K562 (cell line): ENCODE measurements at regions not wholly inside any gene's neighbourhood (a gene's known extent, or its start where the extent isn't known, plus 50 kb on each side); places are given as distances from the start of the nearest gene placed in this dataset.

Source experiments
- ATAC-seq: fragments of 200-7000 bp; cut with Tn5 transposase; 3 replicates; pipeline ENCODE4 v1.9.1; 2020; ENCODE audit warnings: moderate library complexity
- BruUV-seq: library from RNA; stranded (reverse); fragments of 400-500 nt; replicated peaks from 2 replicates; lab custom pipeline; 2021; lab: Mats Ljungman, UMichigan
- CTCF ChIA-PET: fragments of 300-600 bp; formaldehyde crosslinking; extraction: SDS; loops from one replicate; lab custom pipeline; 2021; ENCODE audit warnings: low intra/inter-chr PET ratio; lab: Yijun Ruan, JAX
- POLR2A ChIA-PET: fragments of 300-600, 350-650 bp; sonication (Branson Sonifier 250); formaldehyde crosslinking; extraction: SDS; loops from one replicate; lab custom pipeline; 2021; ENCODE audit warnings: antibody characterized with exemption, inconsistent platforms; lab: Yijun Ruan, JAX
- DNase-seq, 4 experiments: peaks; one replicate each; pipeline versions ENCODE4 v3.0.0 to v3.0.0-alpha.2; 2011 to 2018; ENCODE audit warnings: low spot score in 3 of 4, mixed read lengths in 3 of 4; ENCODE audit errors: extremely low read depth in 1 of 4
- FAIRE-seq: peaks from 2 replicates; lab custom pipeline; 2011; peaks lifted over from hg19 to GRCh38; lab: Jason Lieb, UNC
- H2AFZ ChIP-seq: 2 replicates; pipeline ENCODE4 v1.6.0; 2011; ENCODE audit warnings: low read depth, low read length, control low read depth, inconsistent platforms
- H3K27ac ChIP-seq: fragments of 200-600 bp; 3 replicates; pipeline ENCODE4 v1.8.0; 2011; ENCODE audit warnings: low read depth, mild to moderate bottlenecking, control low read depth, inconsistent platforms, low read length, moderate library complexity, mixed read lengths; ENCODE audit errors: extremely low read depth
- H3K27me3 ChIP-seq, 2 experiments: fragments of 300-600 bp in 1 of 2; 2 replicates in 1 of 2; 3 replicates in 1 of 2; pipeline versions ENCODE4 v1.6.0 to v1.8.0; 2011; ENCODE audit warnings: inconsistent platforms in 2 of 2, low read length in 2 of 2, mild to moderate bottlenecking in 1 of 2, mixed read lengths in 1 of 2, moderate library complexity in 1 of 2; ENCODE audit not compliant: control insufficient read depth in 2 of 2, insufficient read depth in 2 of 2
- H3K36me3 ChIP-seq: fragments of 300-600 bp; 3 replicates; pipeline ENCODE4 v1.8.0; 2011; ENCODE audit warnings: mild to moderate bottlenecking, low read length, inconsistent platforms; ENCODE audit not compliant: control insufficient read depth, insufficient read depth
- H3K4me1 ChIP-seq, 2 experiments: fragments of 200-600 bp in 1 of 2; replicated peaks in 1 of 2; 2 replicates in 1 of 2; 3 replicates in 1 of 2; pipeline versions ENCODE4 v1.5.1 to v1.8.0; 2011; ENCODE audit warnings: inconsistent platforms in 2 of 2, low read length in 2 of 2, mild to moderate bottlenecking in 1 of 2, mixed read lengths in 1 of 2, moderate library complexity in 1 of 2; ENCODE audit not compliant: control insufficient read depth in 2 of 2, insufficient read depth in 2 of 2
- H3K4me2 ChIP-seq: 2 replicates; pipeline ENCODE4 v1.6.1; 2011; ENCODE audit warnings: low read length, control low read depth, inconsistent platforms, mixed read lengths; ENCODE audit not compliant: insufficient read depth
- H3K4me3 ChIP-seq: fragments of 200-600 bp; sonication (generic), shearing (Covaris generic); 2 replicates; pipeline ENCODE4 v1.5.1; 2016; ENCODE audit warnings: control low read depth, inconsistent platforms
- H3K79me2 ChIP-seq: fragments of 200-600 bp; 3 replicates; pipeline ENCODE4 v1.8.0; 2011; ENCODE audit warnings: low read length, inconsistent platforms; ENCODE audit not compliant: control insufficient read depth, insufficient read depth
- H3K9ac ChIP-seq, 2 experiments: 2 replicates each; pipeline versions ENCODE4 v1.6.0 to v1.6.1; 2011; ENCODE audit warnings: low read depth in 2 of 2, low read length in 2 of 2, control low read depth in 1 of 2, inconsistent platforms in 1 of 2, mild to moderate bottlenecking in 1 of 2, mixed read lengths in 1 of 2; ENCODE audit not compliant: insufficient read depth in 1 of 2
- H3K9me1 ChIP-seq: one replicate; pipeline ENCODE4 v1.6.0; 2011; ENCODE audit warnings: inconsistent platforms, mild to moderate bottlenecking, low read length, moderate library complexity; ENCODE audit not compliant: control insufficient read depth, insufficient read depth
- H3K9me3 ChIP-seq: replicated peaks from 2 replicates; pipeline ENCODE4 v1.5.1; 2011; ENCODE audit warnings: low read depth, low read length, inconsistent platforms; ENCODE audit not compliant: control insufficient read depth, insufficient read depth
- H4K20me1 ChIP-seq: replicated peaks from 2 replicates; pipeline ENCODE4 v1.6.1; 2011; ENCODE audit warnings: low read length, inconsistent platforms, mixed read lengths; ENCODE audit not compliant: control insufficient read depth, insufficient read depth
- AFF4 ChIP-seq: sonication (generic); formaldehyde crosslinking; IDR thresholded peaks from 2 replicates; pipeline ENCODE4 v1.8.0; 2023; ENCODE audit warnings: mild to moderate bottlenecking, missing genetic modification reagents
- HNRNPUL1 ChIP-seq: fragments of 200-400 bp; formaldehyde crosslinking; IDR thresholded peaks from 2 replicates; pipeline ENCODE4 v1.6.1; 2017; ENCODE audit warnings: low read length
- IRF2 ChIP-seq: sonication (generic); formaldehyde crosslinking; IDR thresholded peaks from 2 replicates; pipeline ENCODE4 v1.8.1; 2022; ENCODE audit warnings: mild to moderate bottlenecking, missing genetic modification reagents
- PHB ChIP-seq: fragments of 250-450 bp; sonication (Bioruptor Pico); IDR thresholded peaks from 2 replicates; pipeline ENCODE4 v1.5.0; 2021
- PTRF ChIP-seq: fragments of 450-650 bp; IDR thresholded peaks from 2 replicates; pipeline ENCODE4 v1.6.1; 2016; ENCODE audit warnings: mild to moderate bottlenecking, missing genetic modification characterization, missing compliant biosample characterization
- PTTG1 ChIP-seq: fragments of 450-650 bp; IDR thresholded peaks from 2 replicates; pipeline ENCODE4 v1.6.1; 2016; ENCODE audit warnings: low read depth, mild to moderate bottlenecking, missing genetic modification characterization, missing compliant biosample characterization
- PYGO2 ChIP-seq: fragments of 450-650 bp; IDR thresholded peaks from 2 replicates; pipeline ENCODE4 v1.6.1; 2016; ENCODE audit warnings: mild to moderate bottlenecking, missing genetic modification characterization, moderate library complexity, missing compliant biosample characterization
- SREBF2 ChIP-seq: sonication (generic); formaldehyde crosslinking; IDR thresholded peaks from 2 replicates; pipeline ENCODE4 v1.4.0; 2020; ENCODE audit warnings: mild to moderate bottlenecking, missing genetic modification reagents
- ZC3H11A ChIP-seq: IDR thresholded peaks from 2 replicates; pipeline ENCODE4 v1.6.1; 2012; ENCODE audit warnings: low read depth, low read length, improper control_type of control experiment
- ZNF318 ChIP-seq, 2 experiments: fragments of 450-650 bp; IDR thresholded peaks; 2 replicates each; pipeline ENCODE4 v1.6.1; 2016; ENCODE audit warnings: mild to moderate bottlenecking in 2 of 2, borderline replicate concordance in 1 of 2, low read depth in 1 of 2, moderate library complexity in 1 of 2
- ZNF551 ChIP-seq: fragments of 250-450 bp; sonication (Bioruptor Pico); IDR thresholded peaks from 2 replicates; pipeline ENCODE4 v1.5.0; 2021; ENCODE audit warnings: mild to moderate bottlenecking, moderate library complexity
- ZNF766 ChIP-seq: fragments of 200-800 bp; sonication (Bioruptor generic); conservative IDR thresholded peaks from 2 replicates; pipeline ENCODE4 v1.6.1; 2016; ENCODE audit warnings: missing genetic modification characterization, missing compliant biosample characterization
- WGBS: fragments of 100-300 bp; shearing (Covaris generic); methylation state at CpG from one replicate; pipeline ENCODE4 v1.1.6; 2016; ENCODE audit warnings: low coverage, mixed read lengths; ENCODE audit not compliant: insufficient coverage; ENCODE audit errors: missing lambda C conversion rate; 5-methylcytosine and 5-hydroxymethylcytosine counted together
- in situ Hi-C: fragments of 300-500 bp; cut with MboI; formaldehyde crosslinking; loops from 4 replicates; pipeline ENCODE4 v1.15.0; 2018; ENCODE audit warnings: inconsistent platforms, mixed read lengths
- intact Hi-C: fragments of 100-400 bp; cut with micrococcal nuclease; formaldehyde crosslinking; loops from 2 replicates; pipeline ENCODE4 v1.14.2; 2022

DNA sequence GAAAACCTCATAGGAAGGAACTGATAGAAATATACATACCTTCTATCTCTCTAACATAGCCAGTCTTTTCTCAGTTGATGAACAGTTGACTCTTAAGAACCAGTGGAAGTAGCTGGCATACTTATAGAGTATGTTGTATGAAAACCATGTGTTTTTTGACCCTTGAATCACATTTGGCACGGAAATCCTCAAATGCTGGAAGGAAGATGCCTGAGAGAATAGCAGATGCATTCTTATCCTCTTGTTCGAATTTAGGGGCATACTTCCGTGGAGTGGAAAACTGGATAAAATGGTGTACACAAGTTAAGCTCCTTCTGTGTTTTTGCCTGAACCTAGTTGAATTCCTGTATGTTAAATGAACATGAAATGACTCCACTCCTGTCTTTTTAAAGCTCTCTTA is 145.5 kb downstream of the PCDH7 start:
- no peaks in the 10 kb centered on the region for H3K79me2 ChIP-seq
- H3K4me2 ChIP-seq: no peak overlapping the region
- no peak overlapping the region for H3K27ac ChIP-seq
- H3K9me1 ChIP-seq: no peaks in the 10 kb centered on the region
- POLR2A ChIA-PET: no interaction called here
- no peaks in the 10 kb centered on the region for H3K9me3 ChIP-seq
- 0% methylated on average over 3 of the region's 3 CpGs for WGBS
- no peak overlapping the region for H2AFZ ChIP-seq
- FAIRE-seq (no peak), ATAC-seq (no peak), DNase-seq (no peak)
- CTCF ChIA-PET: no interaction called here
- no TSS peak for BruUV-seq
- intact Hi-C loops: no loop called here
- H3K4me3 ChIP-seq: no peak overlapping the region
- H3K36me3 ChIP-seq: no peaks in the 10 kb centered on the region
- in situ Hi-C loops: no loop called here
- TF ChIP-seq ZC3H11A: no peak
- no peak for TF ChIP-seq PYGO2 (tag)
- TF ChIP-seq HNRNPUL1: no peak
- TF ChIP-seq ZNF766: no peak
- TF ChIP-seq ZNF551 (CRISPR knock-in tag): no peak
- TF ChIP-seq IRF2: no peak
- no peak for TF ChIP-seq PTTG1 (tag)
- TF ChIP-seq PTRF: no peak
- TF ChIP-seq AFF4: no peak
- TF ChIP-seq SREBF2 (CRISPR knock-in tag): no peak
- TF ChIP-seq PHB: no peak
- TF ChIP-seq ZNF318 (IDR thresholded peaks at IDR 0.05; ENCODE audit: borderline replicate concordance in 1 of 2, low read depth in 1 of 2): no peak
- TF ChIP-seq, all 486 proteins: peak for 0
- Histone ChIP-seq H3K9ac (no peak overlapping the region), H4K20me1 (no peaks in the 10 kb centered on the region), H3K27me3 (no peaks in the 10 kb centered on the region), H3K4me1 (no peaks in the 10 kb centered on the region)
